ENCODE measurements at regions not wholly inside any gene's neighbourhood (a gene's known extent, or its start where the extent isn't known, plus 50 kb on each side); places are given as distances from the start of the nearest gene placed in this dataset.

- TF ChIP-seq ZSCAN18 (CRISPR knock-in tag; IDR thresholded peaks at IDR 0.05) (no peak), E2F5 (CRISPR knock-in tag; IDR thresholded peaks at IDR 0.05) (no peak), STAT6 (CRISPR knock-in tag; conservative IDR thresholded peaks at IDR 0.05; ENCODE audit: low read depth) (no peak), EMX1 (CRISPR knock-in tag; IDR thresholded peaks at IDR 0.05) (no peak), FOXP1 (CRISPR knock-in tag; IDR thresholded peaks at IDR 0.05; ENCODE audit: borderline replicate concordance) (no peak), ATF1 (CRISPR knock-in tag; IDR thresholded peaks at IDR 0.05) (no peak), JUN (CRISPR knock-in tag; IDR thresholded peaks at IDR 0.05) (no peak), ZNF423 (CRISPR knock-in tag; IDR thresholded peaks at IDR 0.05) (no peak), GRHL2 (CRISPR knock-in tag; IDR thresholded peaks at IDR 0.05; ENCODE audit: insufficient replicate concordance, severe bottlenecking) (no peak), ELF4 (CRISPR knock-in tag; IDR thresholded peaks at IDR 0.05; ENCODE audit: low read depth) (no peak)
- TF ChIP-seq, protein P1, sequence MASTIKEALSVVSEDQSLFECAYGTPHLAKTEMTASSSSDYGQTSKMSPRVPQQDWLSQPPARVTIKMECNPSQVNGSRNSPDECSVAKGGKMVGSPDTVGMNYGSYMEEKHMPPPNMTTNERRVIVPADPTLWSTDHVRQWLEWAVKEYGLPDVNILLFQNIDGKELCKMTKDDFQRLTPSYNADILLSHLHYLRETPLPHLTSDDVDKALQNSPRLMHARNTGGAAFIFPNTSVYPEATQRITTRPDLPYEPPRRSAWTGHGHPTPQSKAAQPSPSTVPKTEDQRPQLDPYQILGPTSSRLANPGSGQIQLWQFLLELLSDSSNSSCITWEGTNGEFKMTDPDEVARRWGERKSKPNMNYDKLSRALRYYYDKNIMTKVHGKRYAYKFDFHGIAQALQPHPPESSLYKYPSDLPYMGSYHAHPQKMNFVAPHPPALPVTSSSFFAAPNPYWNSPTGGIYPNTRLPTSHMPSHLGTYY (CRISPR knock-in tag; IDR thresholded peaks at IDR 0.05) = no peak
Observed at GRCh38 chr20:12051206-12052163, 133.8 kb downstream of the BTBD3 start (continued).

- ATAC-seq = no peak
- no peaks in the 10 kb centered on the region for H3K27me3 Mint-ChIP-seq (ENCODE audit: low read depth)
- peaks cover 17% of the 10 kb centered on the region for H3K4me1 Mint-ChIP-seq
- H3K9me3 Mint-ChIP-seq = peaks cover 2% of the 10 kb centered on the region; the same call in 1 of the 2 replicates
- DNase-seq (ENCODE audit: low spot score) = no peak
- POLR2A ChIA-PET = no interaction called here
- no peak overlapping the region for H3K27ac Mint-ChIP-seq
- no peaks in the 10 kb centered on the region for H3K36me3 Mint-ChIP-seq
- H3K4me3 Mint-ChIP-seq = no peak overlapping the region
- CTCF ChIA-PET = no interaction called here
- TF ChIP-seq, protein P2, sequence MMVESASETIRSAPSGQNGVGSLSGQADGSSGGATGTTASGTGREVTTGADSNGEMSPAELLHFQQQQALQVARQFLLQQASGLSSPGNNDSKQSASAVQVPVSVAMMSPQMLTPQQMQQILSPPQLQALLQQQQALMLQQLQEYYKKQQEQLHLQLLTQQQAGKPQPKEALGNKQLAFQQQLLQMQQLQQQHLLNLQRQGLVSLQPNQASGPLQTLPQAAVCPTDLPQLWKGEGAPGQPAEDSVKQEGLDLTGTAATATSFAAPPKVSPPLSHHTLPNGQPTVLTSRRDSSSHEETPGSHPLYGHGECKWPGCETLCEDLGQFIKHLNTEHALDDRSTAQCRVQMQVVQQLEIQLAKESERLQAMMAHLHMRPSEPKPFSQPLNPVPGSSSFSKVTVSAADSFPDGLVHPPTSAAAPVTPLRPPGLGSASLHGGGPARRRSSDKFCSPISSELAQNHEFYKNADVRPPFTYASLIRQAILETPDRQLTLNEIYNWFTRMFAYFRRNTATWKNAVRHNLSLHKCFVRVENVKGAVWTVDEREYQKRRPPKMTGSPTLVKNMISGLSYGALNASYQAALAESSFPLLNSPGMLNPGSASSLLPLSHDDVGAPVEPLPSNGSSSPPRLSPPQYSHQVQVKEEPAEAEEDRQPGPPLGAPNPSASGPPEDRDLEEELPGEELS (CRISPR knock-in tag; IDR thresholded peaks at IDR 0.05) = no peak
- TF ChIP-seq ZNF425 (CRISPR knock-in tag; conservative IDR thresholded peaks at IDR 0.05) (no peak), TP53 (CRISPR knock-in tag; IDR thresholded peaks at IDR 0.05) (no peak), NFE2L1 (CRISPR knock-in tag; IDR thresholded peaks at IDR 0.05) (no peak), ATF2 (CRISPR knock-in tag; IDR thresholded peaks at IDR 0.05; ENCODE audit: borderline replicate concordance, low read depth) (no peak), STAT6 (CRISPR knock-in tag; conservative IDR thresholded peaks at IDR 0.05; ENCODE audit: low read depth) (no peak)
Observed at GRCh38 chr20:12053353-12053752, 135.7 kb downstream of the BTBD3 start.

Measured in WTC11 (cell line).